Calu3 (cell line): ENCODE measurements at regions not wholly inside any gene's neighbourhood (a gene's known extent, or its start where the extent isn't known, plus 50 kb on each side); places are given as distances from the start of the nearest gene placed in this dataset.
"Not testable (repeated sequence)": the region's sequence is repeated elsewhere in the genome, so short reads cannot be mapped to it uniquely, and the experiment has no call there.

Experiments used
- BruUV-seq: library from RNA; stranded (reverse); fragments of 400-500 nt; replicated peaks from 2 replicates; lab custom pipeline; 2021; lab: Mats Ljungman, UMichigan
- CTCF ChIA-PET: fragments of 300-600 bp; sonication (Branson Sonifier 250); formaldehyde crosslinking; loops from one replicate; lab custom pipeline; 2022; ENCODE audit warnings: antibody characterized with exemption; lab: Charles Lee
- DNase-seq: peaks from one replicate; pipeline ENCODE4 v3.0.0; 2022
- H3K27ac Mint-ChIP-seq: one replicate; pipeline ENCODE4 v1.8.0; 2022; ENCODE audit warnings: mixed read lengths; ENCODE audit not compliant: unreplicated experiment
- H3K27me3 Mint-ChIP-seq: one replicate; pipeline ENCODE4 v1.8.0; 2022; ENCODE audit warnings: mixed read lengths; ENCODE audit not compliant: unreplicated experiment
- H3K36me3 Mint-ChIP-seq: one replicate; pipeline ENCODE4 v1.8.0; 2022; ENCODE audit warnings: mild to moderate bottlenecking, moderate library complexity, mixed read lengths; ENCODE audit not compliant: insufficient read depth, unreplicated experiment
- H3K4me1 Mint-ChIP-seq: one replicate; pipeline ENCODE4 v1.8.0; 2022; ENCODE audit warnings: mild to moderate bottlenecking, low read depth, mixed read lengths; ENCODE audit not compliant: unreplicated experiment
- H3K4me3 Mint-ChIP-seq: one replicate; pipeline ENCODE4 v1.8.0; 2022; ENCODE audit warnings: mild to moderate bottlenecking, low read depth, moderate library complexity, mixed read lengths; ENCODE audit not compliant: unreplicated experiment
- H3K9me3 Mint-ChIP-seq: one replicate; pipeline ENCODE4 v1.8.0; 2022; ENCODE audit warnings: low read depth, mixed read lengths; ENCODE audit not compliant: unreplicated experiment
- intact Hi-C: fragments of 100-400 bp; cut with micrococcal nuclease; formaldehyde crosslinking; loops from one replicate; pipeline ENCODE4 v1.10.0; 2022; ENCODE audit not compliant: unreplicated experiment
- TF ChIP-seq, protein P1 (sequence below): fragments of 200-600 bp; IDR thresholded peaks from one replicate; pipeline ENCODE4 v1.8.0; 2022; ENCODE audit warnings: antibody characterized with exemption; ENCODE audit not compliant: unreplicated experiment

DNA sequence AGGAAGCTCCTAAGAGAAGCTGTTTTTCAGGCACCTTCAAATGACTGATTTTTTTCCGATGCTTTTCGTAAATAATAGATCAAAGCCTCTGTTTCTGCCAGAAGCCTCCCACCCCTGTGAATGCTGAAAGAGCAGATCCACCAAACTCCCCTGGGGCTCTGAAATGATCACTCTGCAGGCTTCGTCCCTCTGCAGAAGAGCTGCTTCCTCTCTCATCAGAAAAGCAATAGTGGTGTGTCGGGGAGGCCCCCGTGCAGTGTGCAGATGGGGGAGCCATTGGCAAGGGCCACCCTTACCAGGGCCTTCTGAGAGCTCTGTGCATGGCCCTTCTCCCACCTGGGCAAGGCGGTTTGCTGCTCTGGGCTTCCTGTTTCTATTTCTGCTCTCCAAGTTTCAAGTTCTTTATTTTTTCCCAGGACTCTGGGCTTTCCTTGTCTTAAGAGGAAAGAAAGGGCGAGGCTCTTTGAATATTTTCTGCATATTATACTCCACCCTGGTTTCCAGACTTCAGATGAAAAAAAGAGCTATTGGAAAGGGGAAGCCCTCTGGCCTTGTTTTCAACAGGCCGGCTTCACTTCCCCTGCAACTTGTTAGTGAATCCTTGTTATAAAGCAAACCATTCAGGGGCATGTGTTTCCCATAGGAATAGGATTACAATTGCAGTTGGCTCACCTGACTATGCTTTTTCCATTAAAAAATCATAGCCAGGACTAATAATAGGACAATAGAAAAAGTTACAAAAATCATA, 155.2 kb downstream of the TTLL2 start:
- no TSS peak for BruUV-seq
- Mint-ChIP-seq H3K4me3 (no peak overlapping the region), H3K27ac (no peak overlapping the region), H3K4me1 (no peaks in the 10 kb centered on the region), H3K36me3 (no peaks in the 10 kb centered on the region), H3K9me3 (no peaks in the 10 kb centered on the region), H3K27me3 (peaks cover 45% of the 10 kb centered on the region)
- DNase-seq = no peak
- CTCF ChIA-PET = interaction anchor here (0.7 kb wide), 1 partner anchor 182 kb away, joined by 3 read pairs; no protein-coding TSS in a partner anchor
- TF ChIP-seq, protein P1, sequence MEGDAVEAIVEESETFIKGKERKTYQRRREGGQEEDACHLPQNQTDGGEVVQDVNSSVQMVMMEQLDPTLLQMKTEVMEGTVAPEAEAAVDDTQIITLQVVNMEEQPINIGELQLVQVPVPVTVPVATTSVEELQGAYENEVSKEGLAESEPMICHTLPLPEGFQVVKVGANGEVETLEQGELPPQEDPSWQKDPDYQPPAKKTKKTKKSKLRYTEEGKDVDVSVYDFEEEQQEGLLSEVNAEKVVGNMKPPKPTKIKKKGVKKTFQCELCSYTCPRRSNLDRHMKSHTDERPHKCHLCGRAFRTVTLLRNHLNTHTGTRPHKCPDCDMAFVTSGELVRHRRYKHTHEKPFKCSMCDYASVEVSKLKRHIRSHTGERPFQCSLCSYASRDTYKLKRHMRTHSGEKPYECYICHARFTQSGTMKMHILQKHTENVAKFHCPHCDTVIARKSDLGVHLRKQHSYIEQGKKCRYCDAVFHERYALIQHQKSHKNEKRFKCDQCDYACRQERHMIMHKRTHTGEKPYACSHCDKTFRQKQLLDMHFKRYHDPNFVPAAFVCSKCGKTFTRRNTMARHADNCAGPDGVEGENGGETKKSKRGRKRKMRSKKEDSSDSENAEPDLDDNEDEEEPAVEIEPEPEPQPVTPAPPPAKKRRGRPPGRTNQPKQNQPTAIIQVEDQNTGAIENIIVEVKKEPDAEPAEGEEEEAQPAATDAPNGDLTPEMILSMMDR = no peak
- intact Hi-C loops = no loop called here

DNA sequence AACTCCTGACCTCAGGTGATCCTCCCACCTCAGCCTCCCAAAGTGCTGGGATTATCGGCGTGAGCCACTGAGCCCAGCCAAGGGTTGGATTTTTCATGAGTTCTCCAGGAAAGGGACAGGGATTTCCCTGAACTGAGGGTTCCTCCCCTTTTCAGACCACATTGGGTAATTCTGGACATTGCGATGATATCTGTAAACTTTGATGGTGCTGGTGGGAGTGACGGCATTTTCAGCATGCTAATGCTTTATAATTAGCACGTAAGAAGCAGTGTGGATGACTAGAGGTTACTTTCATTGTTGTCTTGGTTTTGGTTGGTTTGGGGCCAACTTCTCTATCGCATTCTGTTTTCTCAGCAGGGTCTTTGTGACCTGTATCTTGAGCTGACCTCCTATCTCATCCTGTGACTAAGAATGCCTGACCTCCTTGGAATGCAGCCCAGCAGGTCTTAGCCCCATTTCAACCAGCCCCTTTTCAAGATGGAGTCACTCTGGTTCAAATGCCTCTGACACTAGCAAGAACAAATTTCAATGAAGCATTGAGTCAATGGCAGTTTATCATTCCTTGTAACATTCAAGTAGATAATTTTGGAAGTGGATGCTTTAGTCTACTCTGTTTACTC, 156.5 kb downstream of the TTLL2 start:
- Mint-ChIP-seq H3K27me3 (peaks cover 42% of the 10 kb centered on the region), H3K4me1 (no peaks in the 10 kb centered on the region), H3K9me3 (no peaks in the 10 kb centered on the region), H3K4me3 (no peak overlapping the region), H3K27ac (no peak overlapping the region), H3K36me3 (no peaks in the 10 kb centered on the region)
- CTCF ChIA-PET = no interaction called here
- no TSS peak for BruUV-seq
- DNase-seq = no peak
- intact Hi-C loops = no loop called here
- TF ChIP-seq, protein P1 = no peak

DNA sequence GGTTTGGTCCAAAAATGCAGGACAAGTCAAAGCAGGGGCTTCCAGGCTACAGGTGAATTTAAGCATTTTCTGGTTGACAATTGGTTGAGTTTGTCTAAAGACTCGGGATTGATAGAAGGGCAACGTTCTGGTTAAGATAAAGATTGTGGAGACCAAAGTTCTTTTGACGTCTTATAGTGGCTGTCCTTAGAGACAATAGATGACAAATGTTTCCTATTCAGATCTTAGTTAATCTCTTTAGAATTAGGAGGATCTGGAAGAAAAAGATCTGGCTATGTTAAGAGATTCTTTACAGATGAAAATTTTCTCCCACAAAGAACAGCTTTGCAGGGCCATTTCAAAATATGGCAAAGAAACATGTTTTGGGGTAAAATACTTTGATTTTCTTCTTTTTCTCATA, 157.9 kb downstream of the TTLL2 start:
- H3K4me3 Mint-ChIP-seq, CTCF ChIA-PET, BruUV-seq, H3K27ac Mint-ChIP-seq, H3K9me3 Mint-ChIP-seq, DNase-seq, intact Hi-C loops, H3K4me1 Mint-ChIP-seq, H3K36me3 Mint-ChIP-seq: not testable (repeated sequence)
- H3K27me3 Mint-ChIP-seq = peaks cover 48% of the 10 kb centered on the region

DNA sequence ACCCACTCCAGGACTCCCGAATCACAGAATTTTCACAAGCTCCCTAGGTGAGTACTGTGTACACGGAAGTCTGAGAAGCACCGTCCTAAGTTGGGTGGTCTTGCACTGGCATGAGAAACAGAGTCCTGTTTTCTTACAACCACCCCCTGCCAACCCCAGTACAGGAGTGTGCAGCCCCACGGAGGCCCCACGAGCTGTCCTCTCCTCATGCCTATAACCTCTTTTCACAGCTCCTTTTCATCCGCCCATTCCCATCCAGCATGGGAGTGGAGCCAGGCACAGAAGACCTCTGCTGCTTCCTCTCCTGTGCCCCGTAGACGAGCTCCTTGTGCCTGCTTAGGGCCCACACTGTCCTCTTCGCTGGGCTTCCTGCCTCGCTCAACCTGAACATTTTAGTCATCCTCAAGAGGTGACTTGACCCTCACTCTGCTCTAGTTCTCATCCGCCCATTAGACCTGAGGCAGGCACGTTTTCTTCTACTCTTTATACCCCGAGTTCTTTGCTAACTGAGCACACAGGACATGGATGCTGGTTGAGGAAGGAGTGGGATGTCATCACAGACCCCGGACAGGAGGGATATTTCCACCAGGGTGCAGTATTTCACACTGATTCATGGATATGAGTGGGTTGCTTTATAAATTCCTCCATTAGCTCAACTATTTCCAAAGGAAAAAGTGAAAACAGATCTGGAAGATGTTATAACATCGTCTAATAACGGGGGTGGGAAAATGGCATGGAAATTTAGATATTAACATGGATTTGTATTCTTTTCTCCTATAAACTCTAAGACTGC, 160.5 kb downstream of the TTLL2 start:
- CTCF ChIA-PET = interaction anchor here (0.7 to 2.3 kb wide), 3 partner anchors 10 to 413 kb away, joined by 3 to 12 read pairs (median 4); no protein-coding TSS in a partner anchor
- peaks cover 33% of the 10 kb centered on the region for H3K27me3 Mint-ChIP-seq
- H3K9me3 Mint-ChIP-seq = no peaks in the 10 kb centered on the region
- no peaks in the 10 kb centered on the region for H3K36me3 Mint-ChIP-seq
- intact Hi-C loops = no loop called here
- no peak overlapping the region for H3K27ac Mint-ChIP-seq
- BruUV-seq = no TSS peak
- H3K4me3 Mint-ChIP-seq = no peak overlapping the region
- peak; percentile 32 for DNase-seq
- H3K4me1 Mint-ChIP-seq = no peaks in the 10 kb centered on the region
- TF ChIP-seq, protein P1 = peak; percentile 34
